HS-27A (cell line): ENCODE measurements at regions not wholly inside any gene's neighbourhood (a gene's known extent, or its start where the extent isn't known, plus 50 kb on each side); places are given as distances from the start of the nearest gene placed in this dataset.

Source experiments
- DNase-seq: peaks from one replicate; pipeline ENCODE4 v3.0.0-alpha.2; 2012; ENCODE audit warnings: low read depth, missing footprints

DNA sequence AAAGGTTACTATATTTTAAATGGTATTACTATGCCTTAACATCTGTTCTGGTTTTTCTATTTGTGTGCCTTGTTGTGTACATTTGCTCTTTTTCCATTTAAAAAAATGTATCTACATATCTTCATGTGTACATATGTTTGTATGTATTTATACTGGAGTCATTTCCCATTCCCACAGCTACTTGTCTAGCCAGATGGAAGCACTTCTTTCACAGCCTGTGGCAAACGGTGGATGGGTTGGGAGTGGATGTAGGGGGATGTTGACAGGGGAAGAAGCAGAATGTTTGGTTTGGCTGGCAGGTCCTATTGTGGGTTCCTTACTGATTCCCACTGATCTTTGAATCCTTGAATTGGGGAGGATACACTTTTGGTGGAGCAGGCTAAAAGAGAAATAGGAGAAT, 93.6 kb upstream of the CNTNAP4 start:
- no peak for DNase-seq

DNA sequence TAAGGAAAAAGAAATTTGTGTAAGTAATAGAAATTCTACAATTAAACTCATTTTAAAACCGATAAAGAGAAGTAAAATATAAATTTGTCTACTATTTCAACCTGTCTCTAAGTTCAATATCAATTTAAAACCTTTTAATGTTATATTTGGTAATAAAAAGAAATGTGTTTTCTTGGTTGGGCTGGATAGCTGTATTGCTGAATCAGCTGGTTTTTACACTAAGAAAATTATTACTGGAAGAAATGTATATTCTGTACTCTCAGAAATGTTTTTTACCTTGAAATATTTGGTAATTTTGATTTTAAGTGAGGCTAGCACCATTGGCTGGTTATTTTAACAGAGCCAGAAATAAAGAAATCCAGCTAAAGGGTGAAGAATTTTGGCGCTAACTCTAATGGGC, 87.1 kb upstream of the CNTNAP4 start:
- no peak for DNase-seq

DNA sequence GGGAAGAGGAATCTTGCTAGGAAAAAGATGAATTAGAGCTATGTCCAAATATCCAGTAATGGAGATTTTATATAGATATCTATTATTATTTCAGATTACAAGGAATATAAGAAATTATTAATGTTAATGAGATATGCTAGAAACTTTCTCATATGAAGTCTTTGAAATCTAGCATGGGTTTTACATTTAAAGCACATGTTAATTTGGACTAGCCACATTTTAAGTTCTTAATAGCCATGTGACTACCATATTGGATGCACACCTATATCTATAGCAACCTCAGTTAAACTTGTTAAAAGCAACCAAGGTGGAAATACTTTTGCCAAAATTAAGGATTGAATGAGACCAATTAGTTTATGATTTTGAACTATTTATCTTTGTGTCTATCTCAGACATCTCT, 86.7 kb upstream of the CNTNAP4 start:
- no peak for DNase-seq

DNA sequence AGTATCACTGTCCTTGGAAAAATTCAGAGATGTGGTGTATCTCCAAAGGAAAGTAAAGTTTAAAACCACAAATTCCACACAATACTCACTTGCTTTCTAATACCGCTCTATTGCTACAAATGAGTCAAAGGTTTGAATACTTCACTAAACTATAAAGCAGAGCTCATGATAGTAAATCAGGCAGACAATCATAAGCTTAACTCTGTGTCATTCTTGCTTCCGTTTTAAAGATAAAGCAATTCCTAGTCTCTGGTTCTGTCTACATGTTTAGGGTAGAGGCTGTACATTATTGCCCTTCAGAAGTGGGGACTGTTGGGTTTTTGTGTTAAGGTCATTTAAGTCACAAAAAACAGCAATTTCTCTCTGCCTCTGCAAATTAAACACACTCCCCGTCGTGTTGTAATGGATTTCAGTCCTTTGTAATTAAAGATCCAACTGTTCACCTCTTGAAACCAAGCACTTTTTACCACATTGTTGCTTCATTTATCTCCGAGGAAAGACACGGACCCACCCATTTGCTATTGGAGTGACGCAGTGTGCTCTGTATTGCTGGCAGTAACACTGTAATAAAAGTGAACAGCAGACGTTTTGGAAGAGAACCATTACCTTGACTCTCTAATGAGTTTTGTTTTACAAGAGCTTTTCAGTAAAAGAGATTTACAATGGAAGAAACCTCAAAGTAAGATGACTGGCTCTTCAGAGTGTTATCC, 83.1 kb upstream of the CNTNAP4 start:
- DNase-seq: no peak

- DNase-seq: no peak
Measured at GRCh38 chr16:76194616-76195015, 82.6 kb upstream of the CNTNAP4 start.

DNA sequence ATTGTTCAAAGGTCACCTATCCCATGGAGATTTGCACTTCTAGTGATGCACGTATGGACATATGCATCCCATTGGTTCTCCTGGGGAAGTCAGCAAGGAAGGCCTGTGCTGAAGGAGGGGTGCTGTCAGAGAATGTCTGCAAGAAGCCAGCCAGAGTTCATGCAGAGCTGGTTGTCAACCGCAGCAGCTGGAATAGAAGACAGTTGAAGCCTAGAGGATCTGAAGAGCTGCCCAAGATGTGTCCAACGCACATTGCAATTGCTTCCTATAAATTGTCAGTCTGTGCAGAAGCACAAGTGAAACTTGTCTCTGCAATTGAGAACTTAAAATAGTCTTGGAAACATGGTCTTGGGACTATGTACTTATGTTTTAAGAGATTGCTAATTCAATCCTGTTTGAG, 82.1 kb upstream of the CNTNAP4 start:
- no peak for DNase-seq

DNA sequence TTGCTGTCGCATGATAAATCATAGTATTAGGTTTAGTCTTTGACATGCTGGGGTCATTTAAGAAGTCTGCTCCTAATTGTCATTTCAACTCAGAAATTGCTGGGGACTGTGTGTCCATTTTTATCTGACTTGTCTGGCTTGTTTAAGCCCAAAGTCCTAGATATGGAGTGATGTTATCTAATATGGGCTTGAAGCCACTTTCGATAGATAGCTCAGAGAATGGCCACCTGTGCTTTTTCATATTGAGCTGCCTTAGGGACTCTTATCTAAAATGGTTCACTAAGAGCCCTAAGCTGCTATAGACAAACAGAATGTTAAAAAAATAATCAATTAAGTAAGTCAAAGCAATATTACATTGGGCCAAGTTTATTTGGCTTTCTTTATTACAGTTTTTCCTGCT, 81.6 kb upstream of the CNTNAP4 start:
- no peak for DNase-seq

GRCh38 chr16:76197900-76198299, 79.3 kb upstream of the CNTNAP4 start:
- DNase-seq: no peak

DNA sequence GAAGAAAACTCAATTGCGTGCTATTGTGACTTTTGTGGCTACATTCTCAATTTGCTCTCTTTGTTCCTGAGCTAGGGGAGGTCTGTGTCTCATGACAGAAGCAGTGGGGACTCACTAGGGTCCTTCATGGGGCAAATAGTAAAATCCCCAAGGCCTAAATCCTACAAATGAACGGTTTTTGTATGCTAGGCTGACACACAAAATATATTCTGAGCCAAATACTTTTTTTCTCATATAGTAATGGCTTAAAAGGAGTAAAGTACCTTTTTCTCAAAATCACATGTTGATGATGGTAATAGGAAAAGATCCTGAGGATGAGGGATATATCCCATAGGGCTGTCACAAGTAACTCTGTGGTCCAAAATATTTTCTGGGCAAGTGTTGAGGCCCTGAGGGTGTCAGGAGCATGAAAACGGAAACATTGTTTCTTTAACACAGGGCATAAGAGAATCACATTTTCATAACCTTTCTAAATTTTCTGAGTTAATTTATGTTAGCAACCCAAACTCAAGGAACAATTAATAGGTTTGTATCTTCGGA, 77.5 kb upstream of the CNTNAP4 start:
- no peak for DNase-seq

GRCh38 chr16:76201385-76201784, 75.8 kb upstream of the CNTNAP4 start:
- DNase-seq: no peak

GRCh38 chr16:76204249-76204648, 73.0 kb upstream of the CNTNAP4 start:
- DNase-seq: no peak

DNA sequence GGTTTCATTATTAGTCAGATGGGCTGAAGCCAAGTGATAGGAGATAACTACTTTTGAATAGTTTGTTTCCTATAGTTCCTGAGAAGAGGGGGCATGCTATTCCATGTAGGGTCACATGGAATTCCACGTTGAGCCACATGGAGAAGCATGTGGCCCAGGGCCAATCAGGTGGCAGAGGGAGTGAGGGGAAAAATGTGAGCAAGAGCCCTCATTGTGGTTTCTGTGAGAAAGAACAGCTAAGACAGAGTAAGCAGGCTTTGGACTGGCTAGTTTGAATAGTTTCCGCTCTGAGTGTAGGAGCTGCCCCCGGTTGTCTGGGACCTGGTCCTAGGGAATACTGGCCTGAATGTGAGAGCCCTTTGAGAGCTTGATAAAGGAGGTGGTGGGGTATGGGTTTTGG, 69.9 kb upstream of the CNTNAP4 start:
- DNase-seq: no peak

GRCh38 chr16:76210157-76210556, 67.0 kb upstream of the CNTNAP4 start:
- no peak for DNase-seq

- no peak for DNase-seq
Measured at GRCh38 chr16:76213860-76214259, 63.3 kb upstream of the CNTNAP4 start.

DNA sequence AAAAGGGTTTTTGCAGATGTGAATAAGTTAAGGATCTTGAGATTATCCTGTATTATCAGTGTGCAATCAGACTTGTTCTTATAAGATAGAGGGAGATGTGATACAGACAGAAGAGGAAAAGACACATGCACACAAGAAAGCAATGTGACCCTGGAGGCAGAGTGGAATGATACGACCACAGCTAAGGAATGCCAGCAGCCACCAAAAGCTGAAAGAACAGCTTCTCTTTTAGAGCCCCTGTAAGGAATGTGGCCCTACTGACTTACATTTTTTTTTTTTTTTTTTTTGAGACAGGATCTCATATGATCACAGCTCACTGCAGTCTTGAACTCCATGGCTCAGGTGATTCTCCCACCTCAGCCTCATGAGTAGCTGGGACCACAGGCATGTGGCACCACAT, 62.3 kb upstream of the CNTNAP4 start:
- DNase-seq: no peak

- no peak for DNase-seq
Measured at GRCh38 chr16:76222087-76222486, 55.1 kb upstream of the CNTNAP4 start.

DNA sequence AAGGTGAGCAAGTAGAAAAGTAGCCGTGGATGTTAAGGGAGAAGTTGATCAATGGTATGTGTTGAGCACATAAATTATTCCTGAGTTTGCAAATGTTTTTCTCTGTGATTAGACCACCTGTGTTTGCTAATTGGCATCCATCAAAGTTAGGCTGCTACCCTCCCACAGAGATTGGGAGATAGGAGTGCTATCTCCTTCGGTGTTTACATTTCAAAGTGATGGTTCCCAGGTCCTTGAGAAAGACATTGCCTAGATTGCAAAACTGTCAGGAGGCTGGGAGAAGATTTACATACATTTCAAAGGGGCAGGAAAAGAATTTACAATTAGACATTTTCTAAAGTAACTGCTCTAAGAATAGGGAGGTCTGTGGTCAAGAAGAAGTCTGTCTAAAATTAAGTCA, 54.3 kb upstream of the CNTNAP4 start:
- DNase-seq: no peak

GRCh38 chr16:76226011-76226410, 51.2 kb upstream of the CNTNAP4 start:
- DNase-seq: no peak

DNA sequence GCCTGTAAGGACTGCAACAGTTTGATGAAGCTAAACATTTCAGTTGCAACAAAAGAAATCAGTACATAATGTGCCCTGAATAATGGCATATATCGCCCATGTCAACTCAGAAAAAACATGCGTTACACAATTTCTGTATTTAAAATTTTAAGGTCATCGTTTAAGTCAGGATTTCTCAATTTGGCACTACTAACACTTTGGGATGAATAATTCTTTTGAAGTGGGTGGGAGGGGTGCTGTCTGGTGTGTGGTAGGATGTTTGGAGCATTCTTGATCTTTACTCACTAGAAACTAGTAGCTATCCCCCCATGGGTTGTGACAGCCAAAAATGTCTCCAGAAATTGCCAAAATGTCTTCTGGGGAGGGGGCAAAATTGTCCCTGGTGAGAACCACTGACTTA, 50.7 kb upstream of the CNTNAP4 start:
- no peak for DNase-seq
